GM21786 (cell line): ENCODE measurements at regions not wholly inside any gene's neighbourhood (a gene's known extent, or its start where the extent isn't known, plus 50 kb on each side); places are given as distances from the start of the nearest gene placed in this dataset.
"Not testable (repeated sequence)": the region's sequence is repeated elsewhere in the genome, so short reads cannot be mapped to it uniquely, and the experiment has no call there.

ENCODE experiments used
- ATAC-seq: cut with Tn5 transposase; IDR thresholded peaks from one replicate; pipeline ENCODE4 v1.9.1; 2021; ENCODE audit not compliant: unreplicated experiment

GRCh38 chr13:103605546-103606326 lies 539.5 kb upstream of the SLC10A2 start:
- ATAC-seq: no peak

GRCh38 chr13:103599870-103600269 lies 533.7 kb upstream of the SLC10A2 start:
- not testable (repeated sequence) for ATAC-seq

GRCh38 chr13:103598671-103599070 lies 532.5 kb upstream of the SLC10A2 start:
- ATAC-seq: no peak

- ATAC-seq: no peak
These were observed 507.2 kb upstream of the SLC10A2 start for GRCh38 chr13:103573446-103573845.

GRCh38 chr13:103568314-103568713 lies 502.1 kb upstream of the SLC10A2 start:
- no peak for ATAC-seq

GRCh38 chr13:103557878-103558277 lies 491.7 kb upstream of the SLC10A2 start:
- no peak for ATAC-seq

- ATAC-seq: no peak
These were observed 490.5 kb upstream of the SLC10A2 start for GRCh38 chr13:103556681-103557080.

- ATAC-seq: no peak
These were observed 481.7 kb upstream of the SLC10A2 start for GRCh38 chr13:103547914-103548313.

GRCh38 chr13:103546271-103546670 lies 480.1 kb upstream of the SLC10A2 start:
- no peak for ATAC-seq

GRCh38 chr13:103542648-103543047 lies 476.4 kb upstream of the SLC10A2 start:
- ATAC-seq: no peak

GRCh38 chr13:103540382-103540765 lies 474.2 kb upstream of the SLC10A2 start:
- no peak for ATAC-seq

GRCh38 chr13:103539721-103540381 lies 473.6 kb upstream of the SLC10A2 start:
- ATAC-seq: no peak

- ATAC-seq: no peak
These were observed 473.0 kb upstream of the SLC10A2 start for GRCh38 chr13:103539265-103539664.

- ATAC-seq: no peak
These were observed 471.4 kb upstream of the SLC10A2 start for GRCh38 chr13:103537616-103538015.

GRCh38 chr13:103531278-103531677 lies 465.1 kb upstream of the SLC10A2 start:
- no peak for ATAC-seq

GRCh38 chr13:103528437-103528836 lies 462.2 kb upstream of the SLC10A2 start:
- ATAC-seq: no peak

GRCh38 chr13:103525530-103525929 lies 459.3 kb upstream of the SLC10A2 start:
- no peak for ATAC-seq

GRCh38 chr13:103523858-103524257 lies 457.6 kb upstream of the SLC10A2 start:
- ATAC-seq: no peak

- ATAC-seq: no peak
These were observed 455.3 kb upstream of the SLC10A2 start for GRCh38 chr13:103521532-103521931.

- no peak for ATAC-seq
These were observed 451.5 kb upstream of the SLC10A2 start for GRCh38 chr13:103517768-103518102.

GRCh38 chr13:103517066-103517767 lies 451.0 kb upstream of the SLC10A2 start:
- peak; percentile 90 for ATAC-seq
